Right lobe of liver (tissue), 6 donors: ENCODE measurements at regions not wholly inside any gene's neighbourhood (a gene's known extent, or its start where the extent isn't known, plus 50 kb on each side); places are given as distances from the start of the nearest gene placed in this dataset.

Source experiments
- ATAC-seq, 4 donors: fragments of 200-7000 bp; cut with Tn5 transposase; one replicate each; pipeline ENCODE4 v1.9.1; 2020; ENCODE audit warnings: mild to moderate bottlenecking in 4 of 4, moderate library complexity in 4 of 4
- DNase-seq, 3 donors: peaks; one replicate each; pipeline ENCODE4 v3.0.0-alpha.2; 2020
- H3K27ac ChIP-seq, 3 donors: fragments of 200-600 bp; one replicate each; pipeline ENCODE4 v1.8.0; 2022
- H3K27me3 ChIP-seq, 2 donors: fragments of 200-600 bp; one replicate each; pipeline ENCODE4 v1.8.0; 2022
- H3K36me3 ChIP-seq, 4 donors: fragments of 200-600 bp; sonication (generic) in 1 of 4; one replicate each; pipeline versions ENCODE4 v1.5.1 to v1.8.0; 2017 to 2022; ENCODE audit warnings: control low read depth in 1 of 4
- H3K4me1 ChIP-seq, 4 donors: fragments of 200-600 bp; sonication (generic) in 1 of 4; one replicate each; pipeline versions ENCODE4 v1.5.1 to v1.8.0; 2017 to 2022; ENCODE audit warnings: control low read depth in 1 of 4
- H3K4me3 ChIP-seq, 3 donors: fragments of 200-600 bp; one replicate each; pipeline ENCODE4 v1.8.0; 2022
- H3K9me3 ChIP-seq, 4 donors: fragments of 200-600 bp; sonication (generic) in 1 of 4; one replicate each; pipeline versions ENCODE4 v1.5.1 to v1.8.0; 2017 to 2022; ENCODE audit warnings: control low read depth in 1 of 4
- CTCF ChIP-seq, 4 donors: fragments of 200-600 bp in 3 of 4; fragments of 450-650 bp in 1 of 4; IDR thresholded peaks; one replicate each; pipeline versions ENCODE4 v1.5.1 to v1.8.0; 2016 to 2022; ENCODE audit warnings: antibody characterized with exemption in 4 of 4, mild to moderate bottlenecking in 2 of 4
- POLR2A ChIP-seq: fragments of 450-650 bp; IDR thresholded peaks from one replicate; pipeline ENCODE4 v1.6.1; 2017; ENCODE audit warnings: antibody characterized with exemption, mild to moderate bottlenecking
- WGBS: methylation state at CpG from one replicate; pipeline ENCODE4 v1.1.6; 2018; ENCODE audit warnings: low coverage, low lambda C conversion rate; ENCODE audit not compliant: insufficient coverage; ENCODE audit errors: missing lambda C conversion rate; 5-methylcytosine and 5-hydroxymethylcytosine counted together
- intact Hi-C, 2 donors: fragments of 100-400 bp; cut with DNase I; formaldehyde crosslinking; loops; one replicate each; pipeline versions ENCODE4 v1.11.2 to v1.14.1; 2022
- donor health status: DM: no; HTN: yes; CAD: no.
- donor health status: DM: no; HTN: no; CAD: no.
- donor health status: DM: no; HTN: no; CAD: no.
- donor health status: DM: no; HTN: yes; CAD: no.
- donor health status: DM: no; HTN: yes; CAD: no.

- no peaks in the 10 kb centered on the region for H3K27me3 ChIP-seq
- DNase-seq (no peak), ATAC-seq (no peak)
- intact Hi-C loops = no loop called here
- H3K4me1 ChIP-seq = no peaks in the 10 kb centered on the region
- WGBS = 55% methylated on average over 1 of the region's 2 CpGs
- TF ChIP-seq CTCF (IDR thresholded peaks at IDR 0.05) = no peak
- no peak for TF ChIP-seq POLR2A
- no peaks in the 10 kb centered on the region for H3K9me3 ChIP-seq
- no peaks in the 10 kb centered on the region for H3K36me3 ChIP-seq
- H3K27ac ChIP-seq = no peak overlapping the region
- no peak overlapping the region for H3K4me3 ChIP-seq
Observed at GRCh38 chr10:4048236-4048864, 263.3 kb upstream of the KLF6 start.

- TF ChIP-seq POLR2A = no peak
- TF ChIP-seq CTCF (IDR thresholded peaks at IDR 0.05) = no peak
- ATAC-seq (no peak), DNase-seq (no peak)
- H3K4me1 ChIP-seq = no peaks in the 10 kb centered on the region
- no peak overlapping the region for H3K27ac ChIP-seq
- 77% methylated on average over 7 of the region's 7 CpGs for WGBS
- no peak overlapping the region for H3K4me3 ChIP-seq
- no peaks in the 10 kb centered on the region for H3K36me3 ChIP-seq
- H3K27me3 ChIP-seq = no peaks in the 10 kb centered on the region
- no peaks in the 10 kb centered on the region for H3K9me3 ChIP-seq
- intact Hi-C loops = no loop called here
Observed at GRCh38 chr10:4046712-4047354, 261.8 kb upstream of the KLF6 start.

DNA sequence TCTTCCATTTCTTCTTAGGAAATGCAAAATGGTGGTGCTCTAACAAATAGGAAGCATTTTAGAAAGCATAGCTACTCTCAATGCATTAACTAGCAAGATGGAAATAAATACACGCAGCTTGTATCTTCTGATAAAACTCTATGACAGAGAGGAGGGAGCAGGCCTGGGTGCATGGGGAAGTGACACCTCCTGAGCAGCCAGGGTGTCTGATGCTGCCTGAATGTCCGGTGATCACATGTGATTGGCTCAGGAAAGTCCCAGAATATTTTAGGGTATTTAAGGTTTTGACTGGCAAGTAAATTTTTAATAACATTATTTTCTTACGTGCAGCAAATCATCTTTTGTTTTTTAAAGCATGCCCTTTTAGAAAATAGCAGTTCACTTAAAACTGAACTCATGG, 261.0 kb upstream of the KLF6 start:
- Histone ChIP-seq H3K4me1 (no peaks in the 10 kb centered on the region), H3K36me3 (no peaks in the 10 kb centered on the region), H3K9me3 (peaks cover 0 to 4% (median 0%) of the 10 kb centered on the region in 4 donors), H3K4me3 (no peak overlapping the region), H3K27me3 (no peaks in the 10 kb centered on the region), H3K27ac (no peak overlapping the region)
- DNase-seq (no peak), ATAC-seq (peak in 2 of 4 donors; percentile 25 to 42)
- TF ChIP-seq CTCF (IDR thresholded peaks at IDR 0.05) = no peak
- no peak for TF ChIP-seq POLR2A
- intact Hi-C loops = no loop called here
- WGBS = 72% methylated on average over 3 of the region's 3 CpGs

- no peak for TF ChIP-seq CTCF (IDR thresholded peaks at IDR 0.05)
- no peak for TF ChIP-seq POLR2A
- whole genome bisulfite sequencing = 42% methylated on average over 7 of the region's 7 CpGs
- intact Hi-C loops = no loop called here
- Histone ChIP-seq H3K4me3 (no peak overlapping the region), H3K36me3 (no peaks in the 10 kb centered on the region), H3K27ac (no peak overlapping the region), H3K9me3 (peaks cover 0 to 4% (median 0%) of the 10 kb centered on the region in 4 donors), H3K4me1 (no peaks in the 10 kb centered on the region), H3K27me3 (no peaks in the 10 kb centered on the region)
- ATAC-seq (peak; percentile 43 to 91 (median 72)), DNase-seq (no peak)
Observed at GRCh38 chr10:4043897-4044665, 259.1 kb upstream of the KLF6 start.
